HG02610 (cell line): ENCODE measurements at regions not wholly inside any gene's neighbourhood (a gene's known extent, or its start where the extent isn't known, plus 50 kb on each side); places are given as distances from the start of the nearest gene placed in this dataset.

Experiments used
- ATAC-seq: cut with Tn5 transposase; IDR thresholded peaks from one replicate; pipeline ENCODE4 v1.9.1; 2021; ENCODE audit warnings: mild to moderate bottlenecking, moderate library complexity; ENCODE audit not compliant: unreplicated experiment

- ATAC-seq: no peak
Observed at GRCh38 chr2:151197184-151198108, 64.2 kb downstream of the RBM43 start.

- no peak for ATAC-seq
Observed at GRCh38 chr2:151193576-151193975, 68.1 kb downstream of the RBM43 start.

GRCh38 chr2:151192681-151193080 is 69.0 kb downstream of the RBM43 start:
- no peak for ATAC-seq

- no peak for ATAC-seq
Observed at GRCh38 chr2:151191001-151191400, 70.7 kb downstream of the RBM43 start.

GRCh38 chr2:151189125-151189524 is 72.5 kb downstream of the RBM43 start:
- ATAC-seq: no peak

- ATAC-seq: no peak
Observed at GRCh38 chr2:151186011-151186410, 75.7 kb downstream of the RBM43 start.

GRCh38 chr2:151182899-151183809 is 78.5 kb downstream of the RBM43 start:
- ATAC-seq: no peak

- no peak for ATAC-seq
Observed at GRCh38 chr2:151182396-151182795, 79.3 kb downstream of the RBM43 start.

GRCh38 chr2:151181524-151181923 is 80.1 kb downstream of the RBM43 start:
- ATAC-seq: no peak

GRCh38 chr2:151180123-151180522 is 81.5 kb downstream of the RBM43 start:
- ATAC-seq: no peak

- no peak for ATAC-seq
Observed at GRCh38 chr2:151178207-151178606, 83.5 kb downstream of the RBM43 start.

GRCh38 chr2:151177756-151178155 is 83.9 kb downstream of the RBM43 start:
- no peak for ATAC-seq

GRCh38 chr2:151176661-151177060 is 85.0 kb downstream of the RBM43 start:
- ATAC-seq: no peak

- ATAC-seq: no peak
Observed at GRCh38 chr2:151175864-151176263, 85.8 kb downstream of the RBM43 start.

GRCh38 chr2:151174127-151174526 is 87.5 kb downstream of the RBM43 start:
- ATAC-seq: no peak

- ATAC-seq: no peak
Observed at GRCh38 chr2:151171186-151171585, 90.5 kb downstream of the RBM43 start.

- no peak for ATAC-seq
Observed at GRCh38 chr2:151166410-151166809, 95.3 kb downstream of the RBM43 start.

GRCh38 chr2:151165105-151165684 is 96.5 kb downstream of the RBM43 start:
- no peak for ATAC-seq

- no peak for ATAC-seq
Observed at GRCh38 chr2:151161821-151162551, 99.7 kb downstream of the RBM43 start.

GRCh38 chr2:151159109-151159662 is 102.5 kb downstream of the RBM43 start:
- ATAC-seq: no peak
